HepG2 (cell line): ENCODE measurements at regions not wholly inside any gene's neighbourhood (a gene's known extent, or its start where the extent isn't known, plus 50 kb on each side); places are given as distances from the start of the nearest gene placed in this dataset.

ENCODE experiments used
- ATAC-seq: fragments of 200-7000 bp; cut with Tn5 transposase; 3 replicates; pipeline ENCODE4 v1.9.1; 2020; ENCODE audit warnings: mild to moderate bottlenecking, moderate library complexity
- BruUV-seq: library from RNA; stranded (reverse); fragments of 400-500 nt; replicated peaks from 2 replicates; lab custom pipeline; 2021; lab: Mats Ljungman, UMichigan
- CTCF ChIA-PET: fragments of 300-600 bp; formaldehyde crosslinking; extraction: SDS; loops from one replicate; lab custom pipeline; 2021; ENCODE audit warnings: low total read pairs, inconsistent platforms, low intra/inter-chr PET ratio; lab: Yijun Ruan, JAX
- POLR2A ChIA-PET: fragments of 350-600 bp; sonication (Branson Sonifier 250); formaldehyde crosslinking; loops from one replicate; lab custom pipeline; 2020; ENCODE audit warnings: antibody characterized with exemption, inconsistent platforms; lab: Yijun Ruan, JAX
- DNase-seq: peaks from one replicate; pipeline ENCODE4 v3.0.0-alpha.2; 2015; ENCODE audit warnings: low spot score
- FAIRE-seq: peaks from 3 replicates; lab custom pipeline; 2011; peaks lifted over from hg19 to GRCh38; lab: Jason Lieb, UNC
- H2AFZ ChIP-seq: one replicate; pipeline ENCODE4 v1.6.1; 2011; ENCODE audit warnings: low read length, inconsistent platforms
- H3K27ac ChIP-seq: fragments of 300-600 bp; 3 replicates; pipeline ENCODE4 v1.8.0; 2011; ENCODE audit warnings: mixed run types, mild to moderate bottlenecking, mixed read lengths, low read length, inconsistent platforms; ENCODE audit not compliant: insufficient read depth; ENCODE audit errors: extremely low read length
- H3K27me3 ChIP-seq, 2 experiments: fragments of 200-600 bp in 1 of 2; 2 replicates in 1 of 2; 3 replicates in 1 of 2; pipeline versions ENCODE4 v1.6.0 to v1.8.0; 2011; ENCODE audit warnings: low read length in 2 of 2, mild to moderate bottlenecking in 2 of 2, moderate library complexity in 2 of 2, inconsistent platforms in 1 of 2; ENCODE audit not compliant: insufficient read depth in 2 of 2, control insufficient read depth in 1 of 2
- H3K36me3 ChIP-seq, 2 experiments: fragments of 200-600 bp in 1 of 2; replicated peaks in 1 of 2; 2 replicates in 1 of 2; 3 replicates in 1 of 2; pipeline versions ENCODE4 v1.5.1 to v1.8.0; 2011; ENCODE audit warnings: low read length in 2 of 2, inconsistent platforms in 1 of 2; ENCODE audit not compliant: insufficient read depth in 2 of 2, control insufficient read depth in 1 of 2
- H3K4me1 ChIP-seq: 2 replicates; pipeline ENCODE4 v1.5.1; 2012; ENCODE audit warnings: low read length, inconsistent platforms; ENCODE audit not compliant: insufficient read depth
- H3K4me2 ChIP-seq: 2 replicates; pipeline ENCODE4 v1.6.0; 2011; ENCODE audit warnings: low read depth, low read length, inconsistent platforms
- H3K4me3 ChIP-seq, 3 experiments: fragments of 200-600 bp in 1 of 3; sonication (generic), shearing (Covaris generic) in 1 of 3; replicated peaks in 1 of 3; 2 replicates each; pipeline ENCODE4 v1.5.1; 2011 to 2016; ENCODE audit warnings: low read length in 3 of 3, inconsistent platforms in 2 of 3, low read depth in 2 of 3, mild to moderate bottlenecking in 2 of 3, control low read depth in 1 of 3, mixed read lengths in 1 of 3; ENCODE audit not compliant: insufficient read depth in 1 of 3
- H3K79me2 ChIP-seq: one replicate; pipeline ENCODE4 v1.6.1; 2011; ENCODE audit warnings: low read length, inconsistent platforms; ENCODE audit not compliant: insufficient read depth
- H3K9ac ChIP-seq: 2 replicates; pipeline ENCODE4 v1.6.0; 2011; ENCODE audit warnings: mild to moderate bottlenecking, low read depth, low read length, inconsistent platforms; ENCODE audit not compliant: insufficient read depth
- H3K9me3 ChIP-seq: 2 replicates; pipeline ENCODE4 v1.5.1; 2012; ENCODE audit warnings: mild to moderate bottlenecking, low read length
- H4K20me1 ChIP-seq: 2 replicates; pipeline ENCODE4 v1.6.0; 2011; ENCODE audit warnings: inconsistent platforms, mild to moderate bottlenecking, low read length, moderate library complexity; ENCODE audit not compliant: insufficient read depth
- ATAD3A ChIP-seq: sonication (generic); formaldehyde crosslinking; IDR thresholded peaks from 2 replicates; pipeline ENCODE4 v1.4.0; 2020; ENCODE audit warnings: missing genetic modification reagents
- CC2D1A ChIP-seq: sonication (generic); formaldehyde crosslinking; IDR thresholded peaks from 2 replicates; pipeline ENCODE4 v1.8.1; 2023; ENCODE audit warnings: mild to moderate bottlenecking, missing genetic modification reagents
- NR1H2 ChIP-seq: sonication (generic); formaldehyde crosslinking; IDR thresholded peaks from 2 replicates; pipeline ENCODE4 v1.8.1; 2022; ENCODE audit warnings: low read depth, missing genetic modification reagents, borderline replicate concordance
- RCOR2 ChIP-seq: IDR thresholded peaks from 2 replicates; pipeline ENCODE4 v1.6.1; 2016; ENCODE audit warnings: missing biosample characterization, missing genetic modification reagents
- ZFP36 ChIP-seq: fragments of 150-350 bp; IDR thresholded peaks from 2 replicates; pipeline ENCODE4 v1.6.1; 2018; ENCODE audit warnings: borderline replicate concordance, low read length, low read depth; ENCODE audit not compliant: partially characterized antibody
- ZNF235 ChIP-seq: sonication (generic); formaldehyde crosslinking; IDR thresholded peaks from 2 replicates; pipeline ENCODE4 v1.8.1; 2023; ENCODE audit warnings: mild to moderate bottlenecking, missing genetic modification reagents, borderline replicate concordance
- ZNF383 ChIP-seq: sonication (generic); formaldehyde crosslinking; IDR thresholded peaks from 2 replicates; pipeline ENCODE4 v1.4.0; 2020; ENCODE audit warnings: missing genetic modification reagents, mild to moderate bottlenecking, borderline replicate concordance
- ZNF577 ChIP-seq: sonication (generic); formaldehyde crosslinking; IDR thresholded peaks from 2 replicates; pipeline ENCODE4 v1.4.0; 2020; ENCODE audit warnings: mild to moderate bottlenecking, low read depth, missing genetic modification reagents, borderline replicate concordance
- ZNF605 ChIP-seq: sonication (generic); formaldehyde crosslinking; IDR thresholded peaks from 2 replicates; pipeline ENCODE4 v1.8.0; 2022; ENCODE audit warnings: mild to moderate bottlenecking, missing genetic modification reagents
- ZNF879 ChIP-seq: sonication (generic); formaldehyde crosslinking; IDR thresholded peaks from 2 replicates; pipeline ENCODE4 v1.8.1; 2023; ENCODE audit warnings: missing genetic modification reagents
- WGBS: methylation state at CpG from one replicate; pipeline ENCODE4 v1.1.6; 2017; ENCODE audit warnings: low lambda C conversion rate; 5-methylcytosine and 5-hydroxymethylcytosine counted together
- in situ Hi-C: cut with HindIII; loops from 2 replicates; pipeline ENCODE4 v1.10.0; 2017; ENCODE audit warnings: low pct_unique_long_range_greater_than_20kb; ENCODE audit not compliant: extremely low pct_ligation_motif_present
- intact Hi-C: fragments of 100-400 bp; cut with micrococcal nuclease; formaldehyde crosslinking; loops from one replicate; pipeline ENCODE4 v1.10.0; 2022; ENCODE audit not compliant: unreplicated experiment
- TF ChIP-seq, protein P1 (sequence below): sonication (generic); formaldehyde crosslinking; IDR thresholded peaks from 2 replicates; pipeline ENCODE4 v1.4.0; 2020; ENCODE audit warnings: missing genetic modification reagents
- TF ChIP-seq, protein P2 (sequence below): sonication (generic); formaldehyde crosslinking; IDR thresholded peaks from 2 replicates; pipeline ENCODE4 v1.8.0; 2022; ENCODE audit warnings: mild to moderate bottlenecking, missing genetic modification reagents, moderate library complexity
- TF ChIP-seq, protein P3 (sequence below): sonication (generic); formaldehyde crosslinking; IDR thresholded peaks from 2 replicates; pipeline ENCODE4 v1.4.0; 2020; ENCODE audit warnings: mild to moderate bottlenecking, low read depth, missing genetic modification reagents
- TF ChIP-seq, protein P4 (sequence below): sonication (generic); formaldehyde crosslinking; conservative IDR thresholded peaks from 2 replicates; pipeline ENCODE4 v1.4.0; 2020; ENCODE audit warnings: mild to moderate bottlenecking, missing genetic modification reagents, moderate library complexity

DNA sequence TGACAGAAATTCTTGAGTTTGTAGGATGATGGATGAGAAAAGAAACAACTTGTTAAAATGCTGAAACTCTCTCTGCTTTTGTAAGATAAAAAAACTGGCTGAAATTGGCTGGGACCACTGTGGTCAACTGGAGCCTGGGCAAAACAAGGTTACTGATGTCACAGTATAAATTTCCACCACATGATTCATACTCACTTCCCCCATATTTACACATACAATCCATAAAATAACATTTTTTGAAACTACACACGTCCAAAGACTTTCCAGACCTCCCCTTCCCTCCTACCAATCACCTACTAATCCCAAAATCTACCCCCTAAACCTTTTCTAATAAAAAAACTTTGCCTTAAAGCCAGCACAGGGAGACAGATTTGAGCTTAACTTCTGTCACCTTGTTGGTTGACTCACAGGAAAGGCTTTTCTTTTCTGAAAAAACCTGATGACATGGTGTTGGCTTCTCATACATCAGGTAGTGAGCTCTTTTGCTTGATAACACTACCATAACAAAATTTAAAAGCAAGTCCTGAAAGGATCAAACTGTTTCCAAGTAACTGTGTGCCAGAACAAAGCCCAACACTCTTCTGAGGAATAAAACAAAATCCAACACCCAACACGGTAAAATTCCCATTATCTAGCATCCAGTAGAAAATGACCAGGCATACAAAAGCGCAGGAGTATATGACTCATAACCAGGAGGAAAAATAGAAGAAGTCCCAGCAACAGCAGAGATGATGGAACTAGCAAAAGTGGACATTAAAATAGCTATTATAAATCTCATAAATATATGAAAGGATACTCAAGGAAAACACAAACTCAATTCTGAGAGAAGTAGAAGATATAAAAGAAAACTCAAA is 87.3 kb upstream of the SNRK start:
- BruUV-seq: no TSS peak
- Histone ChIP-seq H3K9ac (no peak overlapping the region), H2AFZ (no peak overlapping the region), H3K79me2 (no peaks in the 10 kb centered on the region), H3K27me3 (0 out of 5 replicates have a peak, but pooled peaks cover 0 to 4% of the 10 kb centered on the region in 2 experiments), H3K4me1 (peaks cover 15% of the 10 kb centered on the region), H4K20me1 (no peaks in the 10 kb centered on the region), H3K27ac (no peak overlapping the region), H3K9me3 (no peaks in the 10 kb centered on the region)
- FAIRE-seq: no peak
- ChIA-PET CTCF (no interaction called here), POLR2A (no interaction called here)
- 16% methylated on average over 3 of the region's 3 CpGs for WGBS
- TF ChIP-seq, protein P1, sequence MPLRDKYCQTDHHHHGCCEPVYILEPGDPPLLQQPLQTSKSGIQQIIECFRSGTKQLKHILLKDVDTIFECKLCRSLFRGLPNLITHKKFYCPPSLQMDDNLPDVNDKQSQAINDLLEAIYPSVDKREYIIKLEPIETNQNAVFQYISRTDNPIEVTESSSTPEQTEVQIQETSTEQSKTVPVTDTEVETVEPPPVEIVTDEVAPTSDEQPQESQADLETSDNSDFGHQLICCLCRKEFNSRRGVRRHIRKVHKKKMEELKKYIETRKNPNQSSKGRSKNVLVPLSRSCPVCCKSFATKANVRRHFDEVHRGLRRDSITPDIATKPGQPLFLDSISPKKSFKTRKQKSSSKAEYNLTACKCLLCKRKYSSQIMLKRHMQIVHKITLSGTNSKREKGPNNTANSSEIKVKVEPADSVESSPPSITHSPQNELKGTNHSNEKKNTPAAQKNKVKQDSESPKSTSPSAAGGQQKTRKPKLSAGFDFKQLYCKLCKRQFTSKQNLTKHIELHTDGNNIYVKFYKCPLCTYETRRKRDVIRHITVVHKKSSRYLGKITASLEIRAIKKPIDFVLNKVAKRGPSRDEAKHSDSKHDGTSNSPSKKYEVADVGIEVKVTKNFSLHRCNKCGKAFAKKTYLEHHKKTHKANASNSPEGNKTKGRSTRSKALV (CRISPR knock-in tag): no peak
- TF ChIP-seq ZNF235 (CRISPR knock-in tag) (no peak), CC2D1A (CRISPR knock-in tag) (no peak), NR1H2 (CRISPR knock-in tag) (no peak), ZNF605 (CRISPR knock-in tag) (no peak), RCOR2 (CRISPR knock-in tag) (no peak), ZNF577 (CRISPR knock-in tag) (no peak), ATAD3A (CRISPR knock-in tag) (no peak), ZFP36 (no peak), ZNF383 (CRISPR knock-in tag) (no peak), ZNF879 (CRISPR knock-in tag) (no peak)
- TF ChIP-seq, protein P2, sequence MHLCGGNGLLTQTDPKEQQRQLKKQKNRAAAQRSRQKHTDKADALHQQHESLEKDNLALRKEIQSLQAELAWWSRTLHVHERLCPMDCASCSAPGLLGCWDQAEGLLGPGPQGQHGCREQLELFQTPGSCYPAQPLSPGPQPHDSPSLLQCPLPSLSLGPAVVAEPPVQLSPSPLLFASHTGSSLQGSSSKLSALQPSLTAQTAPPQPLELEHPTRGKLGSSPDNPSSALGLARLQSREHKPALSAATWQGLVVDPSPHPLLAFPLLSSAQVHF (CRISPR knock-in tag): no peak
- TF ChIP-seq, protein P3, sequence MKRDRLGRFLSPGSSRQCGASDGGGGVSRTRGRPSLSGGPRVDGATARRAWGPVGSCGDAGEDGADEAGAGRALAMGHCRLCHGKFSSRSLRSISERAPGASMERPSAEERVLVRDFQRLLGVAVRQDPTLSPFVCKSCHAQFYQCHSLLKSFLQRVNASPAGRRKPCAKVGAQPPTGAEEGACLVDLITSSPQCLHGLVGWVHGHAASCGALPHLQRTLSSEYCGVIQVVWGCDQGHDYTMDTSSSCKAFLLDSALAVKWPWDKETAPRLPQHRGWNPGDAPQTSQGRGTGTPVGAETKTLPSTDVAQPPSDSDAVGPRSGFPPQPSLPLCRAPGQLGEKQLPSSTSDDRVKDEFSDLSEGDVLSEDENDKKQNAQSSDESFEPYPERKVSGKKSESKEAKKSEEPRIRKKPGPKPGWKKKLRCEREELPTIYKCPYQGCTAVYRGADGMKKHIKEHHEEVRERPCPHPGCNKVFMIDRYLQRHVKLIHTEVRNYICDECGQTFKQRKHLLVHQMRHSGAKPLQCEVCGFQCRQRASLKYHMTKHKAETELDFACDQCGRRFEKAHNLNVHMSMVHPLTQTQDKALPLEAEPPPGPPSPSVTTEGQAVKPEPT (CRISPR knock-in tag): no peak
- TF ChIP-seq, protein P4, sequence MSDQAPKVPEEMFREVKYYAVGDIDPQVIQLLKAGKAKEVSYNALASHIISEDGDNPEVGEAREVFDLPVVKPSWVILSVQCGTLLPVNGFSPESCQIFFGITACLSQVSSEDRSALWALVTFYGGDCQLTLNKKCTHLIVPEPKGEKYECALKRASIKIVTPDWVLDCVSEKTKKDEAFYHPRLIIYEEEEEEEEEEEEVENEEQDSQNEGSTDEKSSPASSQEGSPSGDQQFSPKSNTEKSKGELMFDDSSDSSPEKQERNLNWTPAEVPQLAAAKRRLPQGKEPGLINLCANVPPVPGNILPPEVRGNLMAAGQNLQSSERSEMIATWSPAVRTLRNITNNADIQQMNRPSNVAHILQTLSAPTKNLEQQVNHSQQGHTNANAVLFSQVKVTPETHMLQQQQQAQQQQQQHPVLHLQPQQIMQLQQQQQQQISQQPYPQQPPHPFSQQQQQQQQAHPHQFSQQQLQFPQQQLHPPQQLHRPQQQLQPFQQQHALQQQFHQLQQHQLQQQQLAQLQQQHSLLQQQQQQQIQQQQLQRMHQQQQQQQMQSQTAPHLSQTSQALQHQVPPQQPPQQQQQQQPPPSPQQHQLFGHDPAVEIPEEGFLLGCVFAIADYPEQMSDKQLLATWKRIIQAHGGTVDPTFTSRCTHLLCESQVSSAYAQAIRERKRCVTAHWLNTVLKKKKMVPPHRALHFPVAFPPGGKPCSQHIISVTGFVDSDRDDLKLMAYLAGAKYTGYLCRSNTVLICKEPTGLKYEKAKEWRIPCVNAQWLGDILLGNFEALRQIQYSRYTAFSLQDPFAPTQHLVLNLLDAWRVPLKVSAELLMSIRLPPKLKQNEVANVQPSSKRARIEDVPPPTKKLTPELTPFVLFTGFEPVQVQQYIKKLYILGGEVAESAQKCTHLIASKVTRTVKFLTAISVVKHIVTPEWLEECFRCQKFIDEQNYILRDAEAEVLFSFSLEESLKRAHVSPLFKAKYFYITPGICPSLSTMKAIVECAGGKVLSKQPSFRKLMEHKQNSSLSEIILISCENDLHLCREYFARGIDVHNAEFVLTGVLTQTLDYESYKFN: no peak
- TF ChIP-seq, all 625 proteins: peak for 0
- DNase-seq: no peak
- no peak for ATAC-seq
- H3K4me2 ChIP-seq: no peak overlapping the region
- H3K36me3 ChIP-seq: no peaks in the 10 kb centered on the region
- no peak overlapping the region for H3K4me3 ChIP-seq
- intact Hi-C loops (no loop called here), in situ Hi-C loops (no loop called here)
